GM21360 (cell line): ENCODE measurements at regions not wholly inside any gene's neighbourhood (a gene's known extent, or its start where the extent isn't known, plus 50 kb on each side); places are given as distances from the start of the nearest gene placed in this dataset.
"Not testable (repeated sequence)": the region's sequence is repeated elsewhere in the genome, so short reads cannot be mapped to it uniquely, and the experiment has no call there.

Experiments used
- ATAC-seq: cut with Tn5 transposase; IDR thresholded peaks from one replicate; pipeline ENCODE4 v1.9.1; 2021; ENCODE audit warnings: mild to moderate bottlenecking, moderate library complexity; ENCODE audit not compliant: unreplicated experiment

GRCh38 chr7:80019809-80020207 is 114.8 kb upstream of the GNAI1 start:
- ATAC-seq, result not testable (repeated sequence)

GRCh38 chr7:80018941-80019808 is 115.5 kb upstream of the GNAI1 start:
- ATAC-seq, result peak; percentile 96

- no peak for ATAC-seq
These were observed 117.4 kb upstream of the GNAI1 start for GRCh38 chr7:80017101-80017698.

GRCh38 chr7:80014511-80014910 is 120.1 kb upstream of the GNAI1 start:
- ATAC-seq, result no peak

- ATAC-seq, result no peak
These were observed 126.6 kb upstream of the GNAI1 start for GRCh38 chr7:80008039-80008438.

GRCh38 chr7:80002865-80003264 is 131.8 kb upstream of the GNAI1 start:
- ATAC-seq, result no peak

- no peak for ATAC-seq
These were observed 136.3 kb upstream of the GNAI1 start for GRCh38 chr7:79998363-79998762.

GRCh38 chr7:79997345-79997744 is 137.3 kb upstream of the GNAI1 start:
- ATAC-seq, result no peak

- not testable (repeated sequence) for ATAC-seq
These were observed 138.9 kb upstream of the GNAI1 start for GRCh38 chr7:79995741-79996140.

- ATAC-seq, result no peak
These were observed 146.0 kb upstream of the GNAI1 start for GRCh38 chr7:79988653-79989052.

GRCh38 chr7:79984210-79984609 is 150.4 kb upstream of the GNAI1 start:
- ATAC-seq, result no peak

- ATAC-seq, result no peak
These were observed 152.4 kb upstream of the GNAI1 start for GRCh38 chr7:79982141-79982770.

GRCh38 chr7:79980376-79980775 is 154.3 kb upstream of the GNAI1 start:
- no peak for ATAC-seq

GRCh38 chr7:79979437-79979836 is 155.2 kb upstream of the GNAI1 start:
- ATAC-seq, result no peak

- ATAC-seq, result no peak
These were observed 157.2 kb upstream of the GNAI1 start for GRCh38 chr7:79977481-79977880.

GRCh38 chr7:79976711-79977020 is 158.0 kb upstream of the GNAI1 start:
- not testable (repeated sequence) for ATAC-seq

GRCh38 chr7:79975986-79976710 is 158.5 kb upstream of the GNAI1 start:
- ATAC-seq, result not testable (repeated sequence)

GRCh38 chr7:79973455-79973854 is 161.2 kb upstream of the GNAI1 start:
- ATAC-seq, result no peak

- ATAC-seq, result no peak
These were observed 163.6 kb upstream of the GNAI1 start for GRCh38 chr7:79971058-79971457.

GRCh38 chr7:79968894-79969293 is 165.7 kb upstream of the GNAI1 start:
- ATAC-seq, result no peak

- no peak for ATAC-seq
These were observed 166.5 kb upstream of the GNAI1 start for GRCh38 chr7:79968077-79968648.
